Ovary (tissue), 7 donors: ENCODE measurements at regions not wholly inside any gene's neighbourhood (a gene's known extent, or its start where the extent isn't known, plus 50 kb on each side); places are given as distances from the start of the nearest gene placed in this dataset.

Experiments used
- DNase-seq, 5 donors: peaks; one replicate each; pipeline ENCODE4 v3.0.0-alpha.2; 2019 to 2020
- H3K27ac ChIP-seq, 2 donors: fragments of 200-600 bp; one replicate each; pipeline versions ENCODE4 v1.5.1 to v1.8.0; 2019 to 2022
- H3K27me3 ChIP-seq: fragments of 200-600 bp; one replicate; pipeline ENCODE4 v1.8.0; 2022
- H3K36me3 ChIP-seq: fragments of 200-600 bp; sonication (generic); one replicate; pipeline ENCODE4 v1.5.1; 2019
- H3K4me1 ChIP-seq: one replicate; pipeline ENCODE4 v1.8.1; 2013; ENCODE audit warnings: mild to moderate bottlenecking, moderate library complexity; ENCODE audit not compliant: insufficient read depth
- H3K4me3 ChIP-seq: fragments of 200-600 bp; sonication (generic); one replicate; pipeline ENCODE4 v1.5.1; 2017
- H3K9me3 ChIP-seq, 2 donors: fragments of 200-600 bp in 1 of 2; sonication (generic) in 1 of 2; one replicate each; pipeline versions ENCODE4 v1.5.1 to v1.8.1; 2013 to 2019; ENCODE audit warnings: mild to moderate bottlenecking in 1 of 2, moderate library complexity in 1 of 2
- EP300 ChIP-seq: sonication (generic); formaldehyde crosslinking; IDR thresholded peaks from one replicate; pipeline ENCODE4 v1.6.1; 2017; ENCODE audit warnings: antibody characterized with exemption
- POLR2A ChIP-seq: fragments of 450-650 bp; IDR thresholded peaks from one replicate; pipeline ENCODE4 v1.6.1; 2017; ENCODE audit warnings: antibody characterized with exemption, mild to moderate bottlenecking, moderate library complexity
- WGBS, 3 donors: extraction: QIAGEN DNeasy Blood & Tissue Kit in 1 of 3; methylation state at CpG; one replicate each; pipeline versions ENCODE4 v1.1.5 to v1.1.7; 2013 to 2017; 5-methylcytosine and 5-hydroxymethylcytosine counted together
- intact Hi-C, 4 donors: fragments of 100-400 bp; cut with DNase I; formaldehyde crosslinking; loops; one replicate each; pipeline versions ENCODE4 v1.11.0 to v1.15.1; 2022 to 2023
- TF ChIP-seq, protein P1 (sequence below), 3 donors: fragments of 450-650 bp in 2 of 3; fragments of 200-600 bp in 1 of 3; IDR thresholded peaks; one replicate each; pipeline versions ENCODE4 v1.5.1 to v1.8.0; 2016 to 2022; ENCODE audit warnings: antibody characterized with exemption in 3 of 3, mild to moderate bottlenecking in 1 of 3
- donor health status: DM: no; HTN: no; CAD: no; lungs with moderate emphysema.
- donor health status: DM: no; HTN: no; CAD: no.
- donor health status: Bipolar disorder and iron deficiency.
- donor health status: DM: no; HTN: no; CAD: no.
- donor health status: DM: yes; HTN: yes; CAD: no.

DNA sequence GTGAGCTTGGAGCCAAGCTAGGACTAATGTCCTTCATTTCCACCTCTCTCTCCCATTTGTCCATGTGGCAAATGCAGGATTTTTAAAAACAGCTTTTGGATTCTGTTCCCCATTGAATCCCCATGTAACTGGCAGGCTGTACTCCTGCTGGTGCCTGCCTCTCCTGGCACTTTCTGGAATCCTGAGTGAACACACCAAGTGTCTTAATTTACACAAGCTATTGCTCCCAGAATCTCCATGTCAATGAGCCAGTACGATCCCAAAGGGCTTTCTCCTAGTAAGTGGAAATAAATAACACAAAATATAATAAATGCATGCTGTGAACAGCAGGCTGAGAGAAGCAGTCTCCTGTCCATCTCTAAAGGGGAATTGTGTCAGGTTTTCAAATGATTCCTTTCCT is 88.4 kb upstream of the WWC1 start:
- Histone ChIP-seq H3K4me1 (no peaks in the 10 kb centered on the region), H3K9me3 (no peaks in the 10 kb centered on the region), H3K4me3 (no peak overlapping the region), H3K36me3 (no peaks in the 10 kb centered on the region), H3K27ac (no peak overlapping the region), H3K27me3 (no peaks in the 10 kb centered on the region)
- TF ChIP-seq EP300 (no peak), POLR2A (no peak)
- TF ChIP-seq, protein P1, sequence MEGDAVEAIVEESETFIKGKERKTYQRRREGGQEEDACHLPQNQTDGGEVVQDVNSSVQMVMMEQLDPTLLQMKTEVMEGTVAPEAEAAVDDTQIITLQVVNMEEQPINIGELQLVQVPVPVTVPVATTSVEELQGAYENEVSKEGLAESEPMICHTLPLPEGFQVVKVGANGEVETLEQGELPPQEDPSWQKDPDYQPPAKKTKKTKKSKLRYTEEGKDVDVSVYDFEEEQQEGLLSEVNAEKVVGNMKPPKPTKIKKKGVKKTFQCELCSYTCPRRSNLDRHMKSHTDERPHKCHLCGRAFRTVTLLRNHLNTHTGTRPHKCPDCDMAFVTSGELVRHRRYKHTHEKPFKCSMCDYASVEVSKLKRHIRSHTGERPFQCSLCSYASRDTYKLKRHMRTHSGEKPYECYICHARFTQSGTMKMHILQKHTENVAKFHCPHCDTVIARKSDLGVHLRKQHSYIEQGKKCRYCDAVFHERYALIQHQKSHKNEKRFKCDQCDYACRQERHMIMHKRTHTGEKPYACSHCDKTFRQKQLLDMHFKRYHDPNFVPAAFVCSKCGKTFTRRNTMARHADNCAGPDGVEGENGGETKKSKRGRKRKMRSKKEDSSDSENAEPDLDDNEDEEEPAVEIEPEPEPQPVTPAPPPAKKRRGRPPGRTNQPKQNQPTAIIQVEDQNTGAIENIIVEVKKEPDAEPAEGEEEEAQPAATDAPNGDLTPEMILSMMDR (IDR thresholded peaks at IDR 0.05) = no peak
- DNase-seq = no peak
- WGBS, 3 donors = 59 to 76% (median 68%) methylated on average over 1 of the region's 1 CpG
- intact Hi-C loops = no loop called here

DNA sequence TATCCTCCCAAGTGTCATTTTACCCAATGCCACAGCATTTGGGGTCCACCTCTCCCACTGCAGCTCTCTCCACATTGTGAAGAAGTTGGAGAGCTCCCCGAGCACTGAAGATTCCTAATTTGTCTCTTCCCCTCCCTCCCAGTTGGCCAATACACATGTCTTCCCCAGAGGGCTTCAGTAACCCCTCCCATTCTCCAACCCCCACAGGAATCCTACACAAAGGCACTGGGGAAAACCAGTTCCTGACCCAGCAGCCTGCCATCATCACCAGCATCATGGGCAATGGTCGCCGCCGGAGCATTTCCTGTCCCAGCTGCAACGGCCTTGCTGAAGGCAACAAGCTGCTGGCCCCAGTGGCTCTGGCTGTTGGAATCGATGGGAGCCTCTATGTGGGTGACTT is 87.3 kb upstream of the WWC1 start:
- TF ChIP-seq EP300 (no peak), POLR2A (no peak)
- TF ChIP-seq, protein P1 (IDR thresholded peaks at IDR 0.05) = no peak

DNA sequence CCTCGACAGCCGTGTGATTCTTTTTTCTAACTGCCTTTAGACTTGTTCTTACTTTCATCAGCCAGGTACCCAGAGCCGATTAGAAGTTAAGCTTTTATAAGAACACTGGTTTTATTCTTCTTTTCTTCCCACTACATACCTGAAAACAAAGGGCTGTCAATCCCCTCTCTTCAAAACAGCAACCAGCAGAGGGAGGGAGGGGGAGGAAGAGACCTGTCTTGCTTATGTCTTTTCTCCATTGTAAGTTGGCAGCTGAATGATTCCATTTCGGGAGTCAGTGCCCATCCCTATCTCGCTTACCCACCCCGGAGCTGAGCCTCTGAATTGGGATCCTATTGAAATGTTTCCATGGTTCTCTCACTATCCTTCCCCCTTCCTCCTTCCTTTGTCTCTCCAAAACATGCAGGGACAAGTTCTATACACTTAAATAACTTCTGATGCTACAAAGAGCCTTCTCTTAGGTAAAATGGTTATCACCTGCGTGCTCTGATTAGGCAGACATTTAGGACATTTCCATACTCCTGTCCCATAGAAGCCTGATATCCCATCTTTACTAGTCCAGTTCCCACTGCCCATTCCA is 83.9 kb upstream of the WWC1 start:
- intact Hi-C loops = no loop called here
- TF ChIP-seq POLR2A (no peak), EP300 (no peak)
- TF ChIP-seq, protein P1 (IDR thresholded peaks at IDR 0.05) = no peak
- WGBS, 3 donors = 88 to 94% (median 93%) methylated on average over 7 of the region's 7 CpGs

More for the DNA sequence above, 87.3 kb upstream of the WWC1 start:
- WGBS, 3 donors = 85 to 93% (median 87%) methylated on average over 6 of the region's 6 CpGs
- DNase-seq = no peak
- Histone ChIP-seq H3K27me3 (no peaks in the 10 kb centered on the region), H3K36me3 (no peaks in the 10 kb centered on the region), H3K27ac (no peak overlapping the region), H3K9me3 (no peaks in the 10 kb centered on the region), H3K4me1 (no peaks in the 10 kb centered on the region), H3K4me3 (no peak overlapping the region)
- intact Hi-C loops = no loop called here

DNA sequence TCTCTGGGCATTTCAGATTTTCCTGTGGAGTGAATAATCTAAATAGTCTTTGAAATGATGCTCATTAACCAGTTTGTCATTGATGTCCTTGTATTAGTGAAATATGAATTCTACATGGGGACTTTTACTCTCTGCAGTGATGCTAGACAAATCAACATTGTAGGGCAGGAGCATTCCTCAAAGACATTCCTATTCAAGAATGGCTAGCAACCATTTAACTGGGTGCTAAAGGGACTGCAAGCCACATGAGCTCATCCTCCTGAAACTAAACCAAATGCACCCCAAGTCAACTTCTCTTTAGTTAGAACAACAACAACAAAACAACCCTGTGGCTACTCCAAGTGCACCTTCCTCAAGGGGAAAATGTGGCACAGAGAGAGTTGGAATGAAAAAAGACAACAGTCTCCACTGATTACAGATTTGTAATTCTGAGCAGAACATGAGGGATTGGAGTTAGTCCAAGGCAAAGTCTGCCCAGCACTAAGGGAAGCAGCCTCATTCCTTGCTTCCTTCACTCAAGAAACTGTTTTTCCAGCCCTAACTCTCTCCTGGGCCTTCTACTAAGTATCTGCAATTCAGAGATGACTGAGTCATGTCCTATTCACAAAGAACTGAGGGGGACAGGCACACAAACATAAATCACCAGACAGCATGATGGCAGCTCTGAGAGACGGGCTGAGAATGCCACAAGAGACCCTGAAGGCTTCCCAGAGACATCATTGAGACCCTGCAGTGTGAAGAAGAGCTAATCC is 82.0 kb upstream of the WWC1 start:
- Histone ChIP-seq H3K9me3 (no peaks in the 10 kb centered on the region), H3K36me3 (no peaks in the 10 kb centered on the region), H3K27ac (no peak overlapping the region), H3K4me3 (no peak overlapping the region), H3K4me1 (no peaks in the 10 kb centered on the region), H3K27me3 (no peaks in the 10 kb centered on the region)
- no peak for DNase-seq
- 58 to 63% (median 58%) methylated on average over 1 of the region's 1 CpG for WGBS, 3 donors
- intact Hi-C loops = no loop called here
- no peak for TF ChIP-seq EP300
- TF ChIP-seq, protein P1 (IDR thresholded peaks at IDR 0.05) = no peak
- TF ChIP-seq POLR2A = no peak

More for the DNA sequence above, 83.9 kb upstream of the WWC1 start:
- no peaks in the 10 kb centered on the region for H3K4me1 ChIP-seq
- H3K4me3 ChIP-seq = no peak overlapping the region
- H3K27me3 ChIP-seq = no peaks in the 10 kb centered on the region
- H3K9me3 ChIP-seq = no peaks in the 10 kb centered on the region
- no peaks in the 10 kb centered on the region for H3K36me3 ChIP-seq
- no peak for DNase-seq
- H3K27ac ChIP-seq = no peak overlapping the region
